IMR-90 (cell line): ENCODE measurements at regions not wholly inside any gene's neighbourhood (a gene's known extent, or its start where the extent isn't known, plus 50 kb on each side); places are given as distances from the start of the nearest gene placed in this dataset.

Source experiments
- BHLHE40 ChIP-seq: fragments of 150-350 bp; IDR thresholded peaks from 2 replicates; pipeline ENCODE4 v1.6.1; 2016; ENCODE audit warnings: mild to moderate bottlenecking, low read depth, low read length
- POLR2A ChIP-seq: IDR thresholded peaks from 2 replicates; pipeline ENCODE4 v1.6.1; 2012; ENCODE audit warnings: mild to moderate bottlenecking, low read depth, low read length
- RAD21 ChIP-seq: IDR thresholded peaks from 2 replicates; pipeline ENCODE4 v1.6.1; 2012; ENCODE audit warnings: low read length, improper control_type of control experiment
- TF ChIP-seq, protein P1 (sequence below): conservative IDR thresholded peaks from 2 replicates; pipeline ENCODE4 v1.5.1; 2012; ENCODE audit warnings: mild to moderate bottlenecking, low read depth, low read length, improper control_type of control experiment

DNA sequence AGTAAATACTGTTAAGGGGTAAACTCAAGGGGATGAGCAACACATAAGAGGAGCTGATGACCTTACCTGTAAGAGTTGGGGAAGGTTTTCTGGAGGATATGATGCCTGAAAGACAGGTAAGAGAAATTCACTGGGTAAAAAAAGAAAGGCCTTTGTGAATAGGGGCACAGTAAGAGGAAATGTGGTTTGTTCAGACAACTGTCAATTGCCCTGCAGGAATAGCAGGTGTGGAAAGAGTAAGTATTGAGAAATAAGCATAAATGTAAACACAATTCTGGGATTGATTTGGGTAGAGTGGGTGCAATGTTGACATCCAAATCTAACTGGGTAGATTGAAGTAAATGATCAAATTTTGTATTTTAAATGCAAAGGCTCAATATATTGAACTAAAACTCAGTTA lies 670.0 kb downstream of the DHX35 start:
- TF ChIP-seq BHLHE40 (no peak), RAD21 (no peak), POLR2A (no peak)
- TF ChIP-seq, protein P1, sequence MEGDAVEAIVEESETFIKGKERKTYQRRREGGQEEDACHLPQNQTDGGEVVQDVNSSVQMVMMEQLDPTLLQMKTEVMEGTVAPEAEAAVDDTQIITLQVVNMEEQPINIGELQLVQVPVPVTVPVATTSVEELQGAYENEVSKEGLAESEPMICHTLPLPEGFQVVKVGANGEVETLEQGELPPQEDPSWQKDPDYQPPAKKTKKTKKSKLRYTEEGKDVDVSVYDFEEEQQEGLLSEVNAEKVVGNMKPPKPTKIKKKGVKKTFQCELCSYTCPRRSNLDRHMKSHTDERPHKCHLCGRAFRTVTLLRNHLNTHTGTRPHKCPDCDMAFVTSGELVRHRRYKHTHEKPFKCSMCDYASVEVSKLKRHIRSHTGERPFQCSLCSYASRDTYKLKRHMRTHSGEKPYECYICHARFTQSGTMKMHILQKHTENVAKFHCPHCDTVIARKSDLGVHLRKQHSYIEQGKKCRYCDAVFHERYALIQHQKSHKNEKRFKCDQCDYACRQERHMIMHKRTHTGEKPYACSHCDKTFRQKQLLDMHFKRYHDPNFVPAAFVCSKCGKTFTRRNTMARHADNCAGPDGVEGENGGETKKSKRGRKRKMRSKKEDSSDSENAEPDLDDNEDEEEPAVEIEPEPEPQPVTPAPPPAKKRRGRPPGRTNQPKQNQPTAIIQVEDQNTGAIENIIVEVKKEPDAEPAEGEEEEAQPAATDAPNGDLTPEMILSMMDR = no peak
